ENCODE measurements at regions not wholly inside any gene's neighbourhood (a gene's known extent, or its start where the extent isn't known, plus 50 kb on each side); places are given as distances from the start of the nearest gene placed in this dataset.

- DNase-seq (ENCODE audit: low read depth): no peak
- Histone ChIP-seq H3K4me3 (ENCODE audit: low read depth, low read length) (no peak overlapping the region), H3K36me3 (ENCODE audit: control insufficient read depth, insufficient read depth, low read length) (no peaks in the 10 kb centered on the region), H3K27me3 (ENCODE audit: control insufficient read depth, insufficient read depth, low read length) (no peaks in the 10 kb centered on the region)
- no peak for FAIRE-seq
- TF ChIP-seq CTCF (IDR thresholded peaks at IDR 0.05; ENCODE audit: insufficient read depth, low read length, severe bottlenecking): no peak
These were observed 232.9 kb downstream of the TJP1 start for GRCh38 chr15:29589416-29589815.

- Histone ChIP-seq H3K4me3 (ENCODE audit: low read depth, low read length) (no peak overlapping the region), H3K27me3 (ENCODE audit: control insufficient read depth, insufficient read depth, low read length) (peaks cover 22% of the 10 kb centered on the region), H3K36me3 (ENCODE audit: control insufficient read depth, insufficient read depth, low read length) (no peaks in the 10 kb centered on the region)
- FAIRE-seq (no peak), DNase-seq (ENCODE audit: low read depth) (no peak)
- no peak for TF ChIP-seq CTCF (IDR thresholded peaks at IDR 0.05; ENCODE audit: insufficient read depth, low read length, severe bottlenecking)
These were observed 248.9 kb downstream of the TJP1 start for GRCh38 chr15:29573197-29573838.

- peaks cover 22% of the 10 kb centered on the region for H3K27me3 ChIP-seq (ENCODE audit: control insufficient read depth, insufficient read depth, low read length)
- H3K4me3 ChIP-seq (ENCODE audit: low read depth, low read length): no peak overlapping the region
- TF ChIP-seq CTCF (IDR thresholded peaks at IDR 0.05; ENCODE audit: insufficient read depth, low read length, severe bottlenecking): no peak
- no peaks in the 10 kb centered on the region for H3K36me3 ChIP-seq (ENCODE audit: control insufficient read depth, insufficient read depth, low read length)
- DNase-seq (ENCODE audit: low read depth) (no peak), FAIRE-seq (no peak)
These were observed 250.4 kb downstream of the TJP1 start for GRCh38 chr15:29571792-29572431.

GRCh38 chr15:29570948-29571791 lies 251.1 kb downstream of the TJP1 start:
- DNase-seq (ENCODE audit: low read depth) (no peak), FAIRE-seq (no peak)
- no peak for TF ChIP-seq CTCF (IDR thresholded peaks at IDR 0.05; ENCODE audit: insufficient read depth, low read length, severe bottlenecking)
- Histone ChIP-seq H3K4me3 (ENCODE audit: low read depth, low read length) (peak overlapping the region; percentile 19), H3K36me3 (ENCODE audit: control insufficient read depth, insufficient read depth, low read length) (no peaks in the 10 kb centered on the region), H3K27me3 (ENCODE audit: control insufficient read depth, insufficient read depth, low read length) (peaks cover 22% of the 10 kb centered on the region)

GRCh38 chr15:29570121-29570947 lies 251.9 kb downstream of the TJP1 start:
- no peak for FAIRE-seq
- DNase-seq (ENCODE audit: low read depth): no peak
- Histone ChIP-seq H3K4me3 (ENCODE audit: low read depth, low read length) (peak overlapping the region; percentile 20), H3K27me3 (ENCODE audit: control insufficient read depth, insufficient read depth, low read length) (peaks cover 22% of the 10 kb centered on the region), H3K36me3 (ENCODE audit: control insufficient read depth, insufficient read depth, low read length) (no peaks in the 10 kb centered on the region)
- no peak for TF ChIP-seq CTCF (IDR thresholded peaks at IDR 0.05; ENCODE audit: insufficient read depth, low read length, severe bottlenecking)
